ENCODE measurements at regions not wholly inside any gene's neighbourhood (a gene's known extent, or its start where the extent isn't known, plus 50 kb on each side); places are given as distances from the start of the nearest gene placed in this dataset.

- Histone ChIP-seq H3K9me3 (ENCODE audit: low read depth) (no peaks in the 10 kb centered on the region), H3K27ac (no peak overlapping the region), H3K4me2 (no peak overlapping the region), H3K36me3 (replicated peaks; ENCODE audit: insufficient read depth, low read depth) (no peaks in the 10 kb centered on the region), H3K4me3 (no peak overlapping the region), H3K9me2 (replicated peaks; ENCODE audit: insufficient read depth) (no peaks in the 10 kb centered on the region), H2AFZ (no peak overlapping the region), H3K79me2 (no peaks in the 10 kb centered on the region), H3K27me3 (peaks cover 3% of the 10 kb centered on the region), H3K4me1 (ENCODE audit: insufficient read depth) (no peaks in the 10 kb centered on the region), H4K20me1 (ENCODE audit: insufficient read depth, poor library complexity, severe bottlenecking) (no peaks in the 10 kb centered on the region)
- WGBS (ENCODE audit: low lambda C conversion rate, missing lambda C conversion rate), result 93% methylated on average over 3 of the region's 3 CpGs
- DNase-seq (ENCODE audit: low spot score), result no peak
- TF ChIP-seq, protein P1, sequence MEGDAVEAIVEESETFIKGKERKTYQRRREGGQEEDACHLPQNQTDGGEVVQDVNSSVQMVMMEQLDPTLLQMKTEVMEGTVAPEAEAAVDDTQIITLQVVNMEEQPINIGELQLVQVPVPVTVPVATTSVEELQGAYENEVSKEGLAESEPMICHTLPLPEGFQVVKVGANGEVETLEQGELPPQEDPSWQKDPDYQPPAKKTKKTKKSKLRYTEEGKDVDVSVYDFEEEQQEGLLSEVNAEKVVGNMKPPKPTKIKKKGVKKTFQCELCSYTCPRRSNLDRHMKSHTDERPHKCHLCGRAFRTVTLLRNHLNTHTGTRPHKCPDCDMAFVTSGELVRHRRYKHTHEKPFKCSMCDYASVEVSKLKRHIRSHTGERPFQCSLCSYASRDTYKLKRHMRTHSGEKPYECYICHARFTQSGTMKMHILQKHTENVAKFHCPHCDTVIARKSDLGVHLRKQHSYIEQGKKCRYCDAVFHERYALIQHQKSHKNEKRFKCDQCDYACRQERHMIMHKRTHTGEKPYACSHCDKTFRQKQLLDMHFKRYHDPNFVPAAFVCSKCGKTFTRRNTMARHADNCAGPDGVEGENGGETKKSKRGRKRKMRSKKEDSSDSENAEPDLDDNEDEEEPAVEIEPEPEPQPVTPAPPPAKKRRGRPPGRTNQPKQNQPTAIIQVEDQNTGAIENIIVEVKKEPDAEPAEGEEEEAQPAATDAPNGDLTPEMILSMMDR (IDR thresholded peaks at IDR 0.05; ENCODE audit: poor library complexity), result no peak
- TF ChIP-seq EZH2phosphoT487 (IDR thresholded peaks at IDR 0.05; ENCODE audit: low read depth, severe bottlenecking, unreplicated experiment), result no peak
- no peak for TF ChIP-seq EZH2 (IDR thresholded peaks at IDR 0.05; ENCODE audit: borderline replicate concordance)
Observed at GRCh38 chr11:115042002-115042401, 363.7 kb downstream of the NXPE2 start.

DNA sequence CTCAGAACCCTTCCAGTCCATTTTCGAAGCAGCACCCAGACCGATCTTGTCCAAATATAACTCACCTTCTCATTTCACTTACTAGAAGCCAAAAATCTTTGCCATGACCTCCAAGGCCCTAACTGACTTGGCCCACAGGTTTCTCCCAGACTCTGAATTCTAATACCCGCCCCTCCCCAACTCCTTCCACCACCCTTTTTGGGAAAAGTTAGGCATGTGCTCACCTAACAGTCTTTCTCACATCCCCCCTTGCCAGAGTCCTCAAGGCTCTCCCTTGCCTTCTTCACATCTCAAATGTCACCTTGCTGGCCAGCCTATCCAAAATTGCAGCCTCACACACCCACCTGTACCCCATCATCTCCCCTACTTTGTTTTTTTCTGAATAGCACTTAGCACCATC is 369.3 kb downstream of the NXPE2 start:
- no peaks in the 10 kb centered on the region for H3K4me1 ChIP-seq (ENCODE audit: insufficient read depth)
- H3K4me3 ChIP-seq, result no peak overlapping the region
- H2AFZ ChIP-seq, result no peak overlapping the region
- H3K9me3 ChIP-seq (ENCODE audit: low read depth), result no peaks in the 10 kb centered on the region
- H3K27ac ChIP-seq, result no peak overlapping the region
- H3K9me2 ChIP-seq (replicated peaks; ENCODE audit: insufficient read depth), result no peaks in the 10 kb centered on the region
- H4K20me1 ChIP-seq (ENCODE audit: insufficient read depth, poor library complexity, severe bottlenecking), result no peaks in the 10 kb centered on the region
- H3K79me2 ChIP-seq, result no peaks in the 10 kb centered on the region
- H3K36me3 ChIP-seq (replicated peaks; ENCODE audit: insufficient read depth, low read depth), result no peaks in the 10 kb centered on the region
- no peak for DNase-seq (ENCODE audit: low spot score)
- 90% methylated on average over 3 of the region's 3 CpGs for WGBS (ENCODE audit: low lambda C conversion rate, missing lambda C conversion rate)
- TF ChIP-seq EZH2 (IDR thresholded peaks at IDR 0.05; ENCODE audit: borderline replicate concordance) (no peak), EZH2phosphoT487 (IDR thresholded peaks at IDR 0.05; ENCODE audit: low read depth, severe bottlenecking, unreplicated experiment) (no peak)
- TF ChIP-seq, protein P1 (IDR thresholded peaks at IDR 0.05; ENCODE audit: poor library complexity), result no peak
- peaks cover 3% of the 10 kb centered on the region for H3K27me3 ChIP-seq
- no peak overlapping the region for H3K4me2 ChIP-seq

DNA sequence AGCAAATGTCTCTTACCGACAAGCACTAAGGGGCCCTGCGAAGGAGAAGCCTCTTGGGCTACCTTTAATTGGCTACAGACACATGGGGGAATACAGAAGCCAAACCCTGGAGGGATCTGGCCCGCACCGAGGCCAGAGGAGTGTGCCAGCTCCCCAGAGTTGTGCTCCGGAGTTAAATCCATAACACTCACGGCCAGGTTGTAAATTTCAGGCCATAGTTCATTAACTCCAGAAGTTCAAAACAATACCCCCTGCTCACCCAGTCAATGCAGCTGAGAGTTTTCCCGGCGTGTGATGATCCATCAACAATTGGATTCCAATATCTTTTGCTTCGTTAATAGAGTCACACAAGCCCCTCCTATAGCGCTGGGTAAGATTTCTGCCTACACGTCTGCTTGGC is 371.5 kb downstream of the NXPE2 start:
- DNase-seq (ENCODE audit: low spot score), result no peak
- H3K4me3 ChIP-seq, result no peak overlapping the region
- no peak overlapping the region for H3K27ac ChIP-seq
- H2AFZ ChIP-seq, result no peak overlapping the region
- H3K36me3 ChIP-seq (replicated peaks; ENCODE audit: insufficient read depth, low read depth), result no peaks in the 10 kb centered on the region
- no peaks in the 10 kb centered on the region for H3K4me1 ChIP-seq (ENCODE audit: insufficient read depth)
- H3K79me2 ChIP-seq, result no peaks in the 10 kb centered on the region
- peaks cover 3% of the 10 kb centered on the region for H3K27me3 ChIP-seq
- TF ChIP-seq EZH2 (IDR thresholded peaks at IDR 0.05; ENCODE audit: borderline replicate concordance) (no peak), EZH2phosphoT487 (IDR thresholded peaks at IDR 0.05; ENCODE audit: low read depth, severe bottlenecking, unreplicated experiment) (no peak)
- TF ChIP-seq, protein P1 (IDR thresholded peaks at IDR 0.05; ENCODE audit: poor library complexity), result no peak
- no peaks in the 10 kb centered on the region for H3K9me2 ChIP-seq (replicated peaks; ENCODE audit: insufficient read depth)
- WGBS (ENCODE audit: low lambda C conversion rate, missing lambda C conversion rate), result 80% methylated on average over 11 of the region's 11 CpGs
- H3K9me3 ChIP-seq (ENCODE audit: low read depth), result no peaks in the 10 kb centered on the region
- no peak overlapping the region for H3K4me2 ChIP-seq
- H4K20me1 ChIP-seq (ENCODE audit: insufficient read depth, poor library complexity, severe bottlenecking), result no peaks in the 10 kb centered on the region

DNA sequence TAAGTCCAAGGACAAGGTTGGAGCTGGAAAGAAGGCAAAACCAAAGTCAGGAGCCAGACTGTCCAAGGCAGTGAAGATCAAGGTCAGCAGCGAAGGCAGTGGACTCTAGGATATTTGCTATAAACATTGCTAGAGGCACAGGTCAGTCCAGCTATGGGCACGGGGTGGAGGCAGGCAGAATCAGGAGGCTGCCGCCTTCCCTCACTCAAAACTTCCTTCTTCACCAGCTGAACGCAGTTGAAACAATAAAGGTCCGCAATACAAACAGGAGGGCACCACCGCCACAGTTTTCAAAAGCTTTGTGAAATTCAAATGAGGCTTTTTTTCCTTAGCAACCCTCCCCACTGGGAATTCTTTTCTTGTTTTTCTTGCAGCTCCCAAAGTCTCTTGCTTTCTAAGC is 372.4 kb downstream of the NXPE2 start:
- WGBS (ENCODE audit: low lambda C conversion rate, missing lambda C conversion rate), result 71% methylated on average over 6 of the region's 6 CpGs
- Histone ChIP-seq H3K27me3 (peaks cover 3% of the 10 kb centered on the region), H3K4me2 (no peak overlapping the region), H3K9me2 (replicated peaks; ENCODE audit: insufficient read depth) (no peaks in the 10 kb centered on the region), H3K36me3 (replicated peaks; ENCODE audit: insufficient read depth, low read depth) (no peaks in the 10 kb centered on the region), H3K79me2 (no peaks in the 10 kb centered on the region), H3K4me3 (no peak overlapping the region), H3K27ac (no peak overlapping the region), H3K4me1 (ENCODE audit: insufficient read depth) (no peaks in the 10 kb centered on the region), H4K20me1 (ENCODE audit: insufficient read depth, poor library complexity, severe bottlenecking) (no peaks in the 10 kb centered on the region), H3K9me3 (ENCODE audit: low read depth) (no peaks in the 10 kb centered on the region), H2AFZ (no peak overlapping the region)
- TF ChIP-seq, protein P1 (IDR thresholded peaks at IDR 0.05; ENCODE audit: poor library complexity), result no peak
- TF ChIP-seq EZH2phosphoT487 (IDR thresholded peaks at IDR 0.05; ENCODE audit: low read depth, severe bottlenecking, unreplicated experiment) (no peak), EZH2 (IDR thresholded peaks at IDR 0.05; ENCODE audit: borderline replicate concordance) (no peak)
- no peak for DNase-seq (ENCODE audit: low spot score)
